Fibroblast of pulmonary artery (primary cell): ENCODE measurements at regions not wholly inside any gene's neighbourhood (a gene's known extent, or its start where the extent isn't known, plus 50 kb on each side); places are given as distances from the start of the nearest gene placed in this dataset.

Source experiments
- DNase-seq: peaks from one replicate; pipeline ENCODE4 v3.0.0-alpha.2; 2010; ENCODE audit warnings: low read depth
- H3K4me3 ChIP-seq: replicated peaks from 2 replicates; pipeline ENCODE4 v1.5.1; 2011; ENCODE audit warnings: low read depth, mild to moderate bottlenecking, control low read depth, low read length, moderate library complexity
- TF ChIP-seq, protein P1 (sequence below): IDR thresholded peaks from 2 replicates; pipeline ENCODE4 v1.5.1; 2011; ENCODE audit warnings: mild to moderate bottlenecking, control low read depth, low read length, inconsistent platforms; ENCODE audit errors: missing control alignments

DNA sequence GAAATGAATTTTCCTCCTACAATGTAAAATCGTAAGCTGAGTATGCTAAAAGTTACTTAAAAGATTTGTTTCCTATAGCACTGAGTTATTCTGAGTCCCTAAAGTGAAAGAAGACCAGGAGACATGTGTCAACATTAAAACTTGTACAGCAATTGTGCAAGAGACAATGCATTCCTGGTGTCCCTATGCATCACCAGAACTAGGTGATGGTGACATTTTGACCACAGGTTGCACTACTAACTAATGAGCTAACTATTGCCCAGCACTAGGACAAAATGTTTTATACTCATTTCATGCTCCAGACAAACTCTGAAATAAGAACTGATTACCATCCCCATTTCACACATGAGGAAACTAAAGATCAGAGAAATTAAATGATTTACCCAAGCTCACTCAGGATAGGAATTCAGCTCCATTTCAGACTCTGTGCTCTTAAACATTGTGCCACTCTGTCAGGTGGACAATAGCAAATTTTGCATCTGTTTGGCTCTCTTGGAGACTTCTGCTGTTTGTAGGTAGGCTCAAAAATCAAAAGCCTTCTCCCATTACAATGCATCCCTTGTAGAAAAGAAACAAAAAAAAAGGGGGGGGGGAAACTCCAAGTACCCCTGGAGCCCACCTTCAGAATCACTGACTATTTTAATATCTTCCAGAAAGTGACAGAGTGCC lies 269.2 kb downstream of the ACTL7B start:
- TF ChIP-seq, protein P1, sequence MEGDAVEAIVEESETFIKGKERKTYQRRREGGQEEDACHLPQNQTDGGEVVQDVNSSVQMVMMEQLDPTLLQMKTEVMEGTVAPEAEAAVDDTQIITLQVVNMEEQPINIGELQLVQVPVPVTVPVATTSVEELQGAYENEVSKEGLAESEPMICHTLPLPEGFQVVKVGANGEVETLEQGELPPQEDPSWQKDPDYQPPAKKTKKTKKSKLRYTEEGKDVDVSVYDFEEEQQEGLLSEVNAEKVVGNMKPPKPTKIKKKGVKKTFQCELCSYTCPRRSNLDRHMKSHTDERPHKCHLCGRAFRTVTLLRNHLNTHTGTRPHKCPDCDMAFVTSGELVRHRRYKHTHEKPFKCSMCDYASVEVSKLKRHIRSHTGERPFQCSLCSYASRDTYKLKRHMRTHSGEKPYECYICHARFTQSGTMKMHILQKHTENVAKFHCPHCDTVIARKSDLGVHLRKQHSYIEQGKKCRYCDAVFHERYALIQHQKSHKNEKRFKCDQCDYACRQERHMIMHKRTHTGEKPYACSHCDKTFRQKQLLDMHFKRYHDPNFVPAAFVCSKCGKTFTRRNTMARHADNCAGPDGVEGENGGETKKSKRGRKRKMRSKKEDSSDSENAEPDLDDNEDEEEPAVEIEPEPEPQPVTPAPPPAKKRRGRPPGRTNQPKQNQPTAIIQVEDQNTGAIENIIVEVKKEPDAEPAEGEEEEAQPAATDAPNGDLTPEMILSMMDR = no peak
- H3K4me3 ChIP-seq = no peak overlapping the region
- DNase-seq = no peak

GRCh38 chr9:108584860-108585259 lies 270.9 kb downstream of the ACTL7B start:
- TF ChIP-seq, protein P1 = no peak
- no peak overlapping the region for H3K4me3 ChIP-seq
- DNase-seq = no peak

- H3K4me3 ChIP-seq = no peak overlapping the region
- DNase-seq = no peak
- TF ChIP-seq, protein P1 = no peak
These were observed 273.1 kb downstream of the ACTL7B start for GRCh38 chr9:108582726-108583125.

DNA sequence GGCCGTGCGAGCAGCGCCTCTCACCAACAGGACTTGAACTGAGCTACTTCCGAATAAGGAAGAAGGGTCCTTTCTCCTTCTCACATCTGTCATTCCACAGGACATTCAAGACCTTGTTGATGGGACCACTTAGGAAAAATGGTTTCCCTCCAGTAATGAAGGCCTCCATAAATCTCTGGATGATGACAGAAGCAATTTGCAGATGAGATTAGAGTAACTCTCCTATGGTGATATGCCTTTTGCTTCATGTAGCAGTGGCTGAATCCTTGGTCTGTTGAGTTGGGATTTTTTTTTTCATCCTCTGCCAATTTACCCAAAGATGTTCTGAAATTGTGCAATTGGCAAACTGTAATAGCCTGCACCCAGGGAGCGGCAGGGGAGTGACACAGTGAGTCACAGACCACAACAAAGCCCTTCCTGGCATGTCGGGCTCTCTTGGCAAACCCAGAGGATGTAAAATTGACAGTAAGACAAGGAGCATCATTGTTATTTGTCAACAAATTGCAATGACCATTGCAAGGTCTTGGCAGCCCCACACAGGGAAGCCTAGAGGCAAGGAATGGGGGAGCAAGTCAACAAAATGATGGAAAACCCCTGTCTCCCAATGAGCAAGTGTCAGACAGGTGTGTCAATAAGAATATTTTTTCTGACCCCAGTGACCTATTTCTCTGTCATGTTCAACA lies 275.9 kb downstream of the ACTL7B start:
- H3K4me3 ChIP-seq = no peak overlapping the region
- DNase-seq = peak; percentile 20
- TF ChIP-seq, protein P1 = no peak

DNA sequence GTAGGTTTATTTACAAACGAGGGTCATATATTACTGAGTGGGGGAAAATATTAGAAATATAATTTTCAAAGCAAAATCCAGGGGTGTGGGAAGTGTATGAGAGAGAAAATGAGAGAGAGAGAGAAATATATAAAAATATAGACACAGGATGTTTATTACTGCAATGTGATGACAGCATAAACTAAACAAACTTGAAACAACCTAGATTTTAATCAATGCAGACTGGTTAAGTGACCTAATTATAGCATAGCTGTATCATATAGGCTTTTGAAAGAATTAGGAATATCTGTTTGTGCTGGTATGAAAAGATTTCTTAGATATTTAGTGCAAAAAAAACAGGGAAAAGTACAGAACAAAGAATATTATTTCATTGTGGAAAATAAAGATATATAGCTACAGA lies 280.5 kb downstream of the ACTL7B start:
- DNase-seq = no peak
- TF ChIP-seq, protein P1 = no peak
- H3K4me3 ChIP-seq = no peak overlapping the region

GRCh38 chr9:108569624-108570023 lies 286.2 kb downstream of the ACTL7B start:
- H3K4me3 ChIP-seq = no peak overlapping the region
- peak; percentile 29 for DNase-seq
- TF ChIP-seq, protein P1 = no peak

- DNase-seq = no peak
- no peak overlapping the region for H3K4me3 ChIP-seq
- TF ChIP-seq, protein P1 = no peak
These were observed 287.7 kb downstream of the ACTL7B start for GRCh38 chr9:108568093-108568492.
